ENCODE measurements at regions not wholly inside any gene's neighbourhood (a gene's known extent, or its start where the extent isn't known, plus 50 kb on each side); places are given as distances from the start of the nearest gene placed in this dataset.

- DNase-seq (ENCODE audit: low read depth), result no peak
- TF ChIP-seq CTCF (conservative IDR thresholded peaks at IDR 0.05; ENCODE audit: low read depth, low read length), result no peak
- no peak overlapping the region for H3K4me3 ChIP-seq (ENCODE audit: low read depth, low read length)
These were observed 337.8 kb downstream of the ADAMTS20 start for GRCh38 chr12:43214166-43214565.

DNA sequence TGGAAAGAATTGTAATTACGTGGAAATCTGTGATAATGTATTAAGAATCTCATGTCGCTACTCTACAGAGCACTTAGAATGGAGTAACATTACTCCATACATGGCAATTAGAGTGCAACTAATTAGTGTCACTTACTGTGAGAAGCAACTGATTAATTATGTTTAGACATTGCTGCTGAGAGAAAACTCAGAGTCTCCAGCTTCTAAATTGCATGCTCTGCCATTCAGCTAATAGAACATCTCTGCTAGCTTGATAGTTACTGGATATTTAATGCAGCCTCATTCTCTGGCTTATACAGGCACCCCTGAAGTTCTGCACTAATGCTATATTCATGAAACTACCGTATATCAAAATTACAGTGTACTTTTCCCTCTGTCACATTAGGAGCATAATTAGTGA is 338.4 kb downstream of the ADAMTS20 start:
- no peak for TF ChIP-seq CTCF (conservative IDR thresholded peaks at IDR 0.05; ENCODE audit: low read depth, low read length)
- no peak overlapping the region for H3K4me3 ChIP-seq (ENCODE audit: low read depth, low read length)
- no peak for DNase-seq (ENCODE audit: low read depth)

GRCh38 chr12:43210485-43211192 is 341.4 kb downstream of the ADAMTS20 start:
- TF ChIP-seq CTCF (conservative IDR thresholded peaks at IDR 0.05; ENCODE audit: low read depth, low read length), result no peak
- DNase-seq (ENCODE audit: low read depth), result no peak
- H3K4me3 ChIP-seq (ENCODE audit: low read depth, low read length), result no peak overlapping the region

- DNase-seq (ENCODE audit: low read depth), result peak; percentile 94
- H3K4me3 ChIP-seq (ENCODE audit: low read depth, low read length), result peak overlapping the region; percentile 15
- TF ChIP-seq CTCF (conservative IDR thresholded peaks at IDR 0.05; ENCODE audit: low read depth, low read length), result no peak
These were observed 343.4 kb downstream of the ADAMTS20 start for GRCh38 chr12:43208627-43209026.

- H3K4me3 ChIP-seq (ENCODE audit: low read depth, low read length), result peak overlapping the region; percentile 15
- TF ChIP-seq CTCF (conservative IDR thresholded peaks at IDR 0.05; ENCODE audit: low read depth, low read length), result no peak
- peak; percentile 70 for DNase-seq (ENCODE audit: low read depth)
These were observed 343.8 kb downstream of the ADAMTS20 start for GRCh38 chr12:43208221-43208620.

GRCh38 chr12:43206396-43206795 is 345.6 kb downstream of the ADAMTS20 start:
- H3K4me3 ChIP-seq (ENCODE audit: low read depth, low read length), result no peak overlapping the region
- DNase-seq (ENCODE audit: low read depth), result no peak
- TF ChIP-seq CTCF (conservative IDR thresholded peaks at IDR 0.05; ENCODE audit: low read depth, low read length), result no peak

DNA sequence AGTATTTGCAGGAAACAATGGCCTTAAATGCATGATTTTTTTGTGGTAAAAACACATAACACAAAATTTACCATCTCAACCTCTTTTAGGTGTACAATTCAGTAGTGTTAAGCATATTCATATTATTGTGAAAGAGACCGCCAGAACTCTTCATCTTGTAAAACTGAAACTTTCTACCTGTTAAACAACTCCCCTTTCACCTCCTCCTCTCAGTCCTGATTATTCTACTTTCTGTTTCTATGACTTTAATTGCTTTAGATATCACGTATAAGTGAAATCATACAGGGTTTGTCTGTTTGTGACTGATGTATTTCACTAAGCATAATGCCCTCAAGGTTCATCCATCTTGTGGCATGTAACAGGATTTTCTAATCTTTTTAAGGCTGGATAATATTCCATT is 353.4 kb downstream of the ADAMTS20 start:
- no peak for DNase-seq (ENCODE audit: low read depth)
- H3K4me3 ChIP-seq (ENCODE audit: low read depth, low read length), result no peak overlapping the region
- TF ChIP-seq CTCF (conservative IDR thresholded peaks at IDR 0.05; ENCODE audit: low read depth, low read length), result no peak
